Nephron (organoid): ENCODE measurements at regions not wholly inside any gene's neighbourhood (a gene's known extent, or its start where the extent isn't known, plus 50 kb on each side); places are given as distances from the start of the nearest gene placed in this dataset.

Experiments
- H3K27ac Mint-ChIP-seq, 3 experiments: 2 replicates each; pipeline ENCODE4 v1.8.0; 2020; ENCODE audit warnings: mixed read lengths in 3 of 3, mild to moderate bottlenecking in 2 of 3, moderate library complexity in 1 of 3
- H3K27me3 Mint-ChIP-seq: 2 replicates; pipeline ENCODE4 v1.8.0; 2021; ENCODE audit warnings: low read depth, mild to moderate bottlenecking, moderate library complexity, mixed read lengths
- H3K36me3 Mint-ChIP-seq: 2 replicates; pipeline ENCODE4 v1.8.0; 2020; ENCODE audit warnings: low read depth, mixed read lengths
- H3K4me1 Mint-ChIP-seq: 2 replicates; pipeline ENCODE4 v1.8.0; 2020; ENCODE audit warnings: mixed read lengths
- H3K4me3 Mint-ChIP-seq, 3 experiments: 2 replicates each; pipeline ENCODE4 v1.8.0; 2020; ENCODE audit warnings: mild to moderate bottlenecking in 3 of 3, mixed read lengths in 3 of 3, moderate library complexity in 2 of 3
- H3K9me3 Mint-ChIP-seq: 2 replicates; pipeline ENCODE4 v1.8.0; 2020; ENCODE audit warnings: mixed read lengths
- CTCF ChIP-seq, 3 experiments: fragments of 200-600 bp; sonication (generic); IDR thresholded peaks; one replicate each; pipeline ENCODE4 v1.5.0; 2021; ENCODE audit warnings: antibody characterized with exemption in 3 of 3; ENCODE audit not compliant: unreplicated experiment in 3 of 3

- H3K27me3 Mint-ChIP-seq = no peaks in the 10 kb centered on the region
- no peaks in the 10 kb centered on the region for H3K36me3 Mint-ChIP-seq
- H3K27ac Mint-ChIP-seq = peak overlapping the region; percentile 67 to 91 (median 84)
- TF ChIP-seq CTCF (IDR thresholded peaks at IDR 0.05; ENCODE audit: unreplicated experiment in 3 of 3) = no peak
- peaks cover 6% of the 10 kb centered on the region for H3K9me3 Mint-ChIP-seq
- H3K4me1 Mint-ChIP-seq = peaks cover 21% of the 10 kb centered on the region
- peak overlapping the region in 1 of 3 experiments; percentile 13 for H3K4me3 Mint-ChIP-seq
Observed at GRCh38 chr1:169031566-169032224, 74.8 kb upstream of the ATP1B1 start.

- Mint-ChIP-seq H3K27ac (no peak overlapping the region), H3K36me3 (no peaks in the 10 kb centered on the region), H3K4me3 (no peak overlapping the region), H3K4me1 (peaks cover 5% of the 10 kb centered on the region), H3K27me3 (no peaks in the 10 kb centered on the region), H3K9me3 (peaks cover 13% of the 10 kb centered on the region)
- TF ChIP-seq CTCF (IDR thresholded peaks at IDR 0.05; ENCODE audit: unreplicated experiment in 3 of 3) = no peak
Observed at GRCh38 chr1:169041366-169041765, 65.1 kb upstream of the ATP1B1 start.

- Mint-ChIP-seq H3K9me3 (peaks cover 8% of the 10 kb centered on the region), H3K27ac (no peak overlapping the region), H3K27me3 (no peaks in the 10 kb centered on the region), H3K36me3 (no peaks in the 10 kb centered on the region), H3K4me1 (peaks cover 5% of the 10 kb centered on the region), H3K4me3 (no peak overlapping the region)
- no peak for TF ChIP-seq CTCF (IDR thresholded peaks at IDR 0.05; ENCODE audit: unreplicated experiment in 3 of 3)
Observed at GRCh38 chr1:169042377-169042776, 64.1 kb upstream of the ATP1B1 start.

GRCh38 chr1:169043823-169044222 is 62.7 kb upstream of the ATP1B1 start:
- Mint-ChIP-seq H3K4me1 (peaks cover 5% of the 10 kb centered on the region), H3K9me3 (peaks cover 3% of the 10 kb centered on the region), H3K36me3 (no peaks in the 10 kb centered on the region), H3K27me3 (no peaks in the 10 kb centered on the region), H3K4me3 (no peak overlapping the region), H3K27ac (peak overlapping the region in 1 of 3 experiments; percentile 37)
- TF ChIP-seq CTCF (IDR thresholded peaks at IDR 0.05; ENCODE audit: unreplicated experiment in 3 of 3) = no peak

- H3K9me3 Mint-ChIP-seq = peaks cover 3% of the 10 kb centered on the region
- no peak for TF ChIP-seq CTCF (IDR thresholded peaks at IDR 0.05; ENCODE audit: unreplicated experiment in 3 of 3)
- peaks cover 5% of the 10 kb centered on the region for H3K4me1 Mint-ChIP-seq
- H3K27me3 Mint-ChIP-seq = no peaks in the 10 kb centered on the region
- no peaks in the 10 kb centered on the region for H3K36me3 Mint-ChIP-seq
- H3K4me3 Mint-ChIP-seq = no peak overlapping the region
- peak overlapping the region in 1 of 3 experiments; percentile 32 for H3K27ac Mint-ChIP-seq
Observed at GRCh38 chr1:169044296-169044695, 62.2 kb upstream of the ATP1B1 start.

GRCh38 chr1:169044971-169045370 is 61.5 kb upstream of the ATP1B1 start:
- H3K4me3 Mint-ChIP-seq = no peak overlapping the region
- no peaks in the 10 kb centered on the region for H3K36me3 Mint-ChIP-seq
- peaks cover 5% of the 10 kb centered on the region for H3K4me1 Mint-ChIP-seq
- H3K9me3 Mint-ChIP-seq = peaks cover 3% of the 10 kb centered on the region
- TF ChIP-seq CTCF (IDR thresholded peaks at IDR 0.05; ENCODE audit: unreplicated experiment in 3 of 3) = no peak
- peak overlapping the region in 2 of 3 experiments; percentile 6 to 28 for H3K27ac Mint-ChIP-seq
- H3K27me3 Mint-ChIP-seq = no peaks in the 10 kb centered on the region
